ENCODE measurements at regions not wholly inside any gene's neighbourhood (a gene's known extent, or its start where the extent isn't known, plus 50 kb on each side); places are given as distances from the start of the nearest gene placed in this dataset.
"Not testable (repeated sequence)": the region's sequence is repeated elsewhere in the genome, so short reads cannot be mapped to it uniquely, and the experiment has no call there.

DNA sequence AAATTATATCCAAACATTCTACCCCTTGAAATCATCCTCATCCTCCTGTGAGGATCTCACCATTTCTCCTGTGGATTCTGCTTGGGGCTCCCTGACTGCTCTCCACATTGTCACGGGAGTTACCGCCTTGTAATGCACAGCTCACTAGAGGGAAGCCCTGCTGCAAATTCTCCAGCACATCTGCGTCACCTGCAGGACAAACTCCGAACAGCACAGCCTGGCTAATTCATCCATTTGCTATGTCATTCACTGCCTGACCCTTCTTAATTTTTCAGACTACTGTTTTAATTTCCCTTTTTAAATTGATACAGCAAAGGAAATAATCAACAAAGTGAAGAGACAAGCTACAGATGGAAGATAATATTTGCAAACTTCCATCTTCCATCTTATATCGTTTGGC is 627.4 kb downstream of the FBXO15 start:
- no peak for DNase-seq

DNA sequence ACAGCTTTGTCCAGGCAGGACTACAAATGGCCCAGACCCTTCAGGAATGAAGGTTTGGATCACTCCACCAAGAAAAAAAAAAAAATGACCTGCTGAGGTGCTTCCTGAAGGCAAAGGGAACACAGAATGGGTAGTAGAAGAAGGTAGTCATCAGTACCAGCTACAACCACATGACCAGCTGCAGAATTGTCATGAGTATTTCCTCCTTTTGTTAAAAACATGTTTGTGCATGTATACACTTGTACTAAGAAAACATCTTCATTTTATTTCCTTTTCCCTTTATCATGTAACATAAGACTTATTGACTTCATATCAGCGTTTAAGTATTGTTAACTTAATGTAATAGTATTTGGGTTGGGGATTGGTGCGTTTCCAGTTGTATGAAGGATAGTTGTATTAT is 631.6 kb downstream of the FBXO15 start:
- not testable (repeated sequence) for DNase-seq

DNA sequence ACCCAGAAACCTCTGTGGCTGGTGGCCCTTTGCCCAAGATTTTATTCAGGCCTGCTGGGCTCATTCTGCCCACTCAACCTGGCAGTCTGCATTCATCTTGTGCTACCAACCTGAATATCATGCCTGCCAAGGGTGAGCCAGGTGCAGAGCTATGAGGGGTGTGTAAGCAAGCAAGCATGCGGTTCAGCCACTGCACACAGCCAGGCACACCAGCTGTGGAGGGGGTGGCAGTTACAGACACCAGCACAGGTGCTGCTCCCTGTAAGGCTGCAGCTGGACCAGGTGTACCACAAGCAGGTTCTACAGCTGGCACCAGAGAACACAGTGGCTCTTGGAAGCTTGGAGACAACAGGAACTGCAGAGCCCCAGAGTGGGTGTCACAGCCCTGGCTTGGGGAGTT is 633.2 kb downstream of the FBXO15 start:
- no peak for DNase-seq

DNA sequence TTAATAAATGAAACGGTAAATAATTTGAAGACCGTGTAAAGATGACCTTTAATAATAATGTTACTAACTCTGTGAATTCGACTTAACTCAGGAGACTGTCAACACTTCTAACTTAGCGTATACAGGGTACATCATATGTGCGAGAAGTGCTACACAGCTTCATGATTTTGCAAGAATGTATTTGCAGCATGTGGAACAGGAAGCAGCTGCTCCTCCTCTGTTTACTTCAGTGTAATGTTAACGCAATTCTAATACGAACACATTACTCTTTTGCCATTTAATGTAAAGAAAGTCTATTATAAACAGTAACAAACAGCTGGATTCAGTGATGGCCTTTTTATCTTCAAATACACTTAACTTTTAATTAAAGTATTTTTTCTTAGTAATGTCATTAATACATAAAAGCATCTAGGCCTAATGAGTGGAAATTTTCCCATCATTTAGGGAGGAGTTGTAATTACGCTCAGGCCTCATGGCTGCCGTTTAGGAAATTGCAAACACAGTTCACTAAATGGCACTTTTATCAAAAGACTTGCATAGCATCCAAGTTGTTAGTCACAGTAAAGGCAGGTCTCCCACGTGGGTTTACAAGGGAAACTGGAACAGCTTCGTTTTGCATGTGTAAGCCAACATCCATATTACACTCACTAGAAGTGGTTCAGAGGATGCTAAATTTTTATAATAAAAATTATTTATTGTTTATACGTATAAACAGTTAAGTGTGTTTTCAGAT is 635.7 kb downstream of the FBXO15 start:
- no peak for DNase-seq

DNA sequence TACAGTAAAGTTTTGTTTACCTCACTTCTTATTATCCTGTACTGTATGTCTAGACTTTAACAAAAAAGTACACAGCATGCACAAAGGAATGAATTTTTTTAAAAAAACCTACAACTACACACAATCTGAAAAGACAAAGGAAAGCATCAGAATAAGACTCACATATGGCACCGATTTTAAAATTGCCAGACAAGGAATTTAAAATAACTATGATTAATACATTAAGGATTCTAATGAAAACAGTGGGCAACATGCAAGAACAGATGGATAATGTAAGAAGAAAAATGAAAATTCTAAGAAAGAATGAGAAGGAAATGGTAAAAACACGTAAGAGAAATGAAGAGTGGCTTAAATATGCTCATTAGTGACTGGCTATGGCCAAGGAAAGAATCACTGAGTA is 638.2 kb downstream of the FBXO15 start:
- no peak for DNase-seq

DNA sequence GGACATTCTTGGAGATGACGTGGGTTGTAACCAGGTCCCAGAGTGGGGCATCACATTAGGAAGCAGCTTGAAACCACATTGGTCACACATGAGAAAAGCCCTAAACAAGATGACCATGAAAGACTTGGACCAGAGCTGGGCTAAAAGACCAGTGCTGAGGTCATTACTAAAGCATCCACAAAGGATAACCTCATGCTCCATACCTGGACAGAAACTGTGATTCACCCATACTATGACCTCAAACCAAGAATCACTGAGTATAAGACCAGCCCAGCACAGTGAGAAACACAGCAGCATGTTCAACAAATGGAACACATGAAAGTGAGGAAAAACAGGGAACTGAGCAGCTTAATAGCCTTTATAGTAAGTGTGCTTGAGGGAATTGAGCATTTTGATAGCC is 635.5 kb upstream of the NETO1 start:
- no peak for DNase-seq

DNA sequence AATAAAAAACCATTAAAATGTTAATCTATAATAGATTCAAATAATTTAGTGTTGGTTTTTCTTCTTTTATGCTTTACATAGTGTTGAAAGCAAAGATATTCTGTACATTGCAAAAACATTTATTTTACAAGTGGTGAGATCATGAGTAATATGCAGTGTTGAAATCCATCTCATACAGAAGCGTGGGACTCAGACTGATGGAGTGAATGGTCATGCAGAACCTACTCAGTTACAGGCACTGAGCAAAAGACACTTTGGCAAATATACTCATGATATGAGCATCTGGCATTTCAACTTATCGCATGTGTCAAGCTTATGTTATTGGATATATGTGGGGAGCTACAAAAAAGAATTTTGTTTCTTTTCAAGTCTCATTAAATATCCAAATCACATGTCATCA is 620.2 kb upstream of the NETO1 start:
- DNase-seq: no peak

DNA sequence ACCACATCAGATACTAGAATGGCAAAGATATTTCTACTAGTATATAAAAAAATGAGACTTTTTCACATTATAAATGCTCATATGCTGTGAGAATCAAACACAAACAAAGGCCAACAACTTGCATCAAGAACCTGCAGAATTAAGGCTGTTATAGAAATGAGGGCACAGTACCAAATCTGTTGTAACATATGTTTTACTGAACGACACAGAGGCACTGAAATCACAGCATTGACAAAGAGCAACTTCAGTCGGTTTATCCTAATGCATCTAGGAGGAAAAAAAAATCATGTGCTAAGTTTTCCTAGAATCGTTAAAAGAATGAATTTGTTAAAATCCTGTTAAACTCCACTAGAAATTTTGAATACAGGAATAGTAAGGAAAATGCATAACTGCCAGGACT is 617.4 kb upstream of the NETO1 start:
- no peak for DNase-seq

DNA sequence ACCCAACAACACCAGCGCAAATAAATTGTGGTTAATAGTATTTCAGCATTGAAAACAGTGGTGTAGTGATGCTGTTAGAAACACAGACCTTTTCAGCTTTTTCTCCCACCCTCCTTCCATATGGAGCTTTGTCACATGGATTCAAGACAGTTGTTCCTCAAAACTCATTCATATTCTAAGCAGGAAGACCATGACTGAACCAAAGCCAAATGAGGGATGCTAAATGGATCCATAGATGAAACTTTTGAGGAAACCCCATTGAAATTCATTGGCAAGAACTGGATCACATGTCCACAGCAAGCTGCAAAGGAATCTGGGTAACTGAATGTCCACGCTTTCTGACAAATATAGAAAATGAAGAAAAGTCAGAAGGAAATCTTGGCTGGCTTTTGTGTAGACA is 615.1 kb upstream of the NETO1 start:
- no peak for DNase-seq

DNA sequence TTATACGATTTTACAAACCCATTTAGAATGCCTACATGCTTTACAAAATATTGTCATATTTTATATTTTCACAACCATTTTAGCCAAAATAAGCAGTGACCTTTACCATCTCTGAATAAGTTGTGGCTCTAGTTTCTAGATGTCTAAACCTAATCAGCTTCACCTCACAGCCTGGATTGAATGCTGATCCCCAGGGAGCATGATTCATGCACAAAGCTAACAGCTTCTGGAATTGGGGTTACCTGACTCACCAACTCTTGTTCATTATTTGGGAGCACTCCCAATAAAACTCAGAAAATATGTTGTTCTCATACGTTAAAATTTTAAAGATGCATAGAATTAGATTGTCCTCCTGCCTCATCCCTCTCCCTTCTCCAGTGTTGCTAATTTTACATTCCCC is 611.7 kb upstream of the NETO1 start:
- DNase-seq: no peak

DNA sequence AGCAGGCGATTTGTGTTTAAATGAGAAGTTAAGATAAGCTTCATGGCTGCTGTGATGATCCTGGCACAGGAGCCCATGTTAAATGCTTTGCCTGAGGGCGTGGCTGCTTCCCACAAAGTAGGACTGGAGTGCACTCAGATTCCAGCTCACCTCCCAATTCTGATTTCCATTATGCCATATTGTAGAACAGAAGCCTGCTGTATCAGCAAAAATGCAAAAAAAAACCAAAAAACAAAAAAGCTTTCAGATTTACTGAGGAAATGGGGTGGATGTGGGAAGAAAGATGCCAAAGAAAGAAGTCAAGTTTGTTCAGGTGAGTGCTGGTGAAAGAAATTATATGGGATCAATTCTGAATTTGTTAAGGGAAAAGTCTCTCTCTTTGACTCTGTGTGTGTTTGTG is 610.4 kb upstream of the NETO1 start:
- no peak for DNase-seq

DNA sequence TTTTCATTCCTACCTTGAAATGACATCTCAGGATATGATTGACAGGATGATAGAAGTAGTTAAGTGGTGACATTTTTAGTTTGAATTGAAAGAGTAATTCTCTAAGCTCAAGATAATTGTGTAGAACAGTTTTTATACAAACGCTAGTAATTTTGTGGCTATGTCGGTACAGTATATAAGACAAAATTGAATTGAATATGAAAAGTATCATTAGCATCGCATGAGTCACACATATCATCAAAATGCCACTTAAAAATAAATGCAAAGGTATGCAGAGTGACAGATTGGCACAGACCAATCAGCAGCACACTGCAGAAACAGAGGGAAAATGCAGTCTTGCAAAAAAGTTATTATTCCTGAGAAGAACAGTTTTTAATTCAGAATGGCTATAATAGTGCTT is 608.2 kb upstream of the NETO1 start:
- DNase-seq: no peak

DNA sequence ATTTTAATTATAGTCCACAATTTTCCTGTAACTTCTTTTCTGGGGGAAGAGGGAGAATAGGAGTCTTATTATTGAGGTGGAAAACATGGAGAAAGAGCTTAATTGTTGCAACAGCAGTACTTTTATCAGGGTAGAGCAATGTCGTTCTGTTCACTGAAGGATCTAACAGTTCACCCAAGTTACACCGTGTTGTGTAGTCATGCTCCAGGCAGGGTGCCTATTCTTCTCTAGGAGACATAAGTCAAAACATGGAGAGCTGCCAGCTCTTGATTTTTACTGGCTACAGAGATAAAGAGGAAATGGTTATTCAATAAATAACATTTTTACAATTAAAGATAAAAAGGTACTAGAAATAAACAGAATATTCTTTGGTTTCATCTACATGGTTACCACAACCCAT is 594.3 kb upstream of the NETO1 start:
- peak; percentile 0 for DNase-seq

DNA sequence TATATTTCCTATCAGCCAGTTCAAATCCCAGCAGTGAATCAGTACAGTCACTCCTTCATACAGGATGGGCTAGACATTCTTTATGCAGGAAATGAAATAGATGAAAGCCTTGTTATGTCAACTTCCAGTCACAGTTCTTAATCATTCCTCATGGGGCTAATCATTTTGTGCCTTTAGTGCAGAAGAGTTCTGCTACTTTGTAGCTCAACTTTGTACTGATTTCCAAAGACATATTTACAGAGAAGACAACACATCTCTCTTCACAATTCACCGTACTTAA is 593.9 kb upstream of the NETO1 start:
- DNase-seq: no peak

DNA sequence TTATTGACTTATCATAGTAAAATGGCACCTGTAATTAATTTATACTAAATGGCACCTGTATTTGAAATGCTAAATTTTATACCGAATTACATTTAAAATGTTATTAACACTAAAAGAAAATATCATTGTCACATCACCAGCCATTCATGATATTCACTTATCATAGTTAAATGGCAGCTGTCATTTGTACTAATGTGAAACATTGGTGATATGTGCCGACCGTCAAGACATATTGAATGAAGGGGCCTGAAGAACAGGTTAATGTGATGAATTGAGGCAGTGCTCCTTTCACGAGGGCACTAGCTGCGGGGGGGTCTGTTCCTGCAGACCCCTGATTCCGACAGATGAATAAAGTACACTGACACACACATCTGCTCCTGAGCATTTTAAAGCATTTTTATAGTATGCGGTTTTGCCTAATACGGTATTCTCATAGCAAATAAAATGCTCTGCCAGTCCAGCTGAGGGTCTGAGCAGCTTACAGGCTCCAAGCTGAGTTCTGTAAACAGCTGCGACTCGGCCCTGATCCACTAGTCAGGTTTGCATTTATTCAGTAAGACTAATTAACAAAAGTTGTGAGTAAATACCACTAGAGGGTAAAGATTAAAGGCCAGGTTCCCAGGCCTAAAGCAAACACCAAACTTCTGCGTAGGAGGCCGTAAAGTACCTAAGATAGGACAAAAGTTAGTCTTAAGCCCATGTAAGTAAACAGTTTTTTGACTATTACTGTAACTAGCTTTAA is 593.4 kb upstream of the NETO1 start:
- DNase-seq: no peak

DNA sequence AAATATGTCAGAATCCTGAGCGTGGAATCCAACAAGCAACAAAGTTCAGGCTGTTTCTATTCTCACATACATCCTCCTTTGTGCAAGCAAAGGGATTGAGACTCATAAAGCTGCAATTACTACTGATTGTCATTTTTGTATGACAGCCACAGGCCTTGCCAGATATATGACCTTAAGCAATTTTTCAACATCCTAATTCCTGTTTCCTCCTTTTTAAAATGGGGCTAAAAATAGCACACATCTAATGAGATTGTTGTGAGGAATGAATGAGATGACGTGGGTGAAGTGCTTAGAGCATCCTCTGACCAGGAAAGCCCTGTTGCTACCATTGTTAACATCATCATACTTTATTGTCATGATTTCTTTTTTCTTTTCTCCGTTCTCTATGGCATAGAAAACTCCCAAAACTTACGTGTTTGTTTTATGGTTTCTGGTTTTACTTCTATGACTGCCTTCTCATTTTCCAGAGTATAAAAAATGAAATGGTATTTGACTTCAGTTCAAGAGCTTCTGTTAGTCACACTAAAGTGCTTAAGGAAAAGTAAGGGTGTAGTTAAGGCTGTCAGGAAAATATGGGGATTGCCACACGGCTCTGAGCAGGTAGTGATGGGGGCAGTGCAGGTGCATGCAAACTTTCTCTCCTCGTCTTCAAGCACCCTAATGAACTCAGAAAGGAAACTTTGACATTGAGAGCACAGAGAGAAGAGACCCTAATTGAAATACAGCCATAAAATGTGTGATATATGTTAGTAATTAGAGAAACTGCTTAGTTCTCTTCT is 590.6 kb upstream of the NETO1 start:
- DNase-seq: no peak

DNA sequence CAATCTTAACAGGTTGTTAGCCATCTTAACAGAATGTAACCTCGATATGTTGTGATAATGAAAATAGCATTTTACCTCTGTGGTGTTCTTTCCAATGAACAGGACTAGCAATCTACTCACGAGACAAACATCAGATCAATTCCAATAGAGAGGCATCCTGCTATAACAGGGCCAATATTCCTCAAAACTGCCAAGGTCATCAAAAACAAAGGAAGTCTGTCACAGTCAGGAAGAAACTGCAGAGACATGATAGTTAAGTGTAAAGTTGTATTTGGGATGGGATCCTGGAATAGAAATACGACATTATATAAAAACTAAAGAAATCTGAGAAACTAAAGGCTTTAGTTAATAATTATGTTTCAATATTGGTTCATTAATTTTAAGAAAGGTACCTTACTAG is 588.9 kb upstream of the NETO1 start:
- DNase-seq: no peak

DNA sequence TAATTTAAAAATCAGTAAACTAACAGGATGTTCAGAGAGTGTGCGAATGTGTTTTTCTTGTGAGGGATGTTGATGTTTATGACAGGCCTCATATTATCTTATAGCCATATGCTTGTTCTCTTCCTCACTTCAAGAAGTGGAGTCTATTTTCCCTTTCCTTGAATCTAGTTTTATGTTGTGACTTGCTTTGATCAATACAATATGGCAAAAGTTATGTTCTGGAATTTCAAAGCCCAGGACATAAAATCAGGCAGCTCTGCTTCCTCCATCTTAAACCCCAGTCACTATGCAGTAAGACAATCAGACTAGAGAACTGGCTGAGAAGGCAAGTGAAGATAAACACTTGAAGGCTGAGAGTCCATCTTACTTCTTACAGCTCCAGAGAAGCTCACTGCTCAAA is 585.1 kb upstream of the NETO1 start:
- DNase-seq: no peak

DNA sequence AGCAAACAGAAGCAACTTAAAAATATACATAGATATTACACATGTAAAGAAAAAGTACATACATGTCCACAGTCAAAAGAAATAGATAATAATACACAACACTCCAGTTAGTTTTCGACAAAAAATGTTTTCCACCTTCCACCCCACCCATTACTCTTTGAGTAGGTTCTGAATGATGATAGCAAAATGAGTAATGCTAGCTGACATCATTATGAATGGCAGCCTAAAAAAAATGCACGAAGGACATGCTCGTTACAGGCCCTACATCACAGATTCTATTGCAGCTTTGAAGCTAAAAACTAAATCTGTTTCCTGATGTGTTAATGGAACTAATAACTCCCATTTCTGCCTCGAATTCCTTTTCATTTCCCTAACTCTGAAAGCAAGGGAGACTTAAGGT is 578.7 kb upstream of the NETO1 start:
- no peak for DNase-seq

DNA sequence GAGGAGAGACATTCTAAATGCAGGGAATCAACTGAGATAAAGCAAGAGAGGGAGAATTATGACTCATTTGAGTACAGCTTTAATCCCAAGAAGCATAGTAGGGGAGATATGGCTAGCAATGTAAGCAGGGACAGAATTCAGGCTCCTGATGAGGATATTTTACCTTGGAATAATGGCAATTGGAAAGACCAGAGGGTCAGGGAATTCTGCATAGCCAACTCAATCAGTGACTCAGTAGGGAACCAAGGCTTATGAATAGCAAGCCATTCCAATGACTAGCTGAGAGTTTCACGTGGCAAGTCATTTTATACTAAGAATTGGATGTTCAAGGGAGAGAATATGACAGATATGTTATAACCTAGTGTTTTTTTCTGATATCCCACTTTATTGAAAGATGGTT is 563.8 kb upstream of the NETO1 start:
- DNase-seq: no peak

DNA sequence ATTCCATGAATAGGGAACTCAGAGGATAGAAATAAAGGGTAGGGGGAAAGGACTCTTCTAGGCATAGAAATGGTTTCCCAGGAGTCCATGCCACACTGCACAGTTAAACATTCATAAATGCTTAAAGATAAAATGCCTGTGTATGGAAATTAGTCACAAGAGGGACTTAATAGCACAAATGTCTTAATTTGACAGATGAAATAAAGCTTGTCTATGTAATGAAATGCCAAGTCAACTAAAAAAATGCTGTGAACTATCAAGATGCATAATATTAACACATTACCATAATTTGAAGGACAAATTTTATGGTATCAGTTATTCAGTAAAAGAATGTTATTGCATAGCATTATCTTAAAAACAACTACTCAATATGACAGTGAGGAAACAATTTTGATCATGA is 553.2 kb upstream of the NETO1 start:
- no peak for DNase-seq

DNA sequence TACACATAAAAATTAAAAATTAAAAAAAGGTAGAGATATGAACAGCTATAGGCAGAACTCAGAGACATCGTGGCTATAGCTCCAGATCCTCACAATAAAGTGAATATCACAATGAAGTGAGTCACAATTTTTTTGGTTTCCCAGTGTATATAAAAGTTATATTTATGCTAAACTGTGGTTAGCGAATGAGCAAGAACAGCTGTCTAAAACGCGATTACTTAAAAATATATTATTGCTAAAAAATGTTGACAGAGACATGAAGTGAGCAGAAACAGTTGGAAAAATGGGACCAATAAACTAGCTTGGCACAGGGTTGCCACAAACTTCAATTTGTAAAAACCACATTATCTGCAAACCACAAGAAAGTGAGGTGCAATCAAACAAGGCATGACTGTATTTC is 551.7 kb upstream of the NETO1 start:
- DNase-seq: no peak

DNA sequence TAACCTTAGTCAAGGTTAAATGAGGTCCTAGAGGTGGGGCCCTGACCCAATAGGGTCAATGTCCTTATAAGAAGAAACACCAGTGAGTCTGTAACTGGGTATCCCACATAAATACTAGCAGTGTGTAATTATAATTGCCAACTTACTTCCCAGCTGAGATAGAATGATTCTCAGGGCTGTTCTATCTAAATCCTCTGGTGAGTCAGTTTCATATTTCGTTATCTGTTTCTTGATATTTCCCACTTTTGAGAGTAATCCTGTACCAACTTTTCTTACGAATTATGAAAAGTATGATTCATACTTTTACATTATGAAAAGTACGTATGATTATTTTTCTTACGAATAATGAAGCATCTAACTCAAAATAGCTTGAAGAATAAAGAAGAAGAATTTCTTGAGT is 546.8 kb upstream of the NETO1 start:
- DNase-seq: no peak

DNA sequence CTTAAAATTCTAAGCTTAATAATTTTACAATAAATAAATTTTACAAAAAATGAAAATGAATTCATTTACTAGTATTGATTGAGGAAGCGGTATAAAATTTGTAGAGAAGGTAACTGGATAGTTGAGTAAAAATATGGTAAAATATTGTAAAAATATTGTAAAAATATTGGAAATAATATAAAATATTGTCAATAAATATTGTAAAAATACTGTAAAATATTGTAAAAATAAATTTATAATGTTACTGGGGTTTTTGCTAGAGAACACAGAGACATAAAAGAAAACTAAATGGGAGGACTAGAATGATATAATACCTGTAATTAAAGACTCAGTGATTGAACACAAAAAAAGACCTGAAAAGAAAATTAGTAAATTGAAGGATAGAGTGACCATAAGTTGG is 546.3 kb upstream of the NETO1 start:
- no peak for DNase-seq

Data from occipital lobe (tissue), 1 donor.